Dermis microvascular lymphatic vessel endothelial cell (primary cell): ENCODE measurements at regions not wholly inside any gene's neighbourhood (a gene's known extent, or its start where the extent isn't known, plus 50 kb on each side); places are given as distances from the start of the nearest gene placed in this dataset.
"Not testable (repeated sequence)": the region's sequence is repeated elsewhere in the genome, so short reads cannot be mapped to it uniquely, and the experiment has no call there.

Experiments used
- DNase-seq, 2 donors: peaks; one replicate each; pipeline versions ENCODE4 v3.0.0 to v3.0.0-alpha.2; 2010; ENCODE audit warnings: low read depth in 2 of 2

- no peak for DNase-seq
Measured at GRCh38 chr3:5741017-5741416, 553.5 kb downstream of the EDEM1 start.

- DNase-seq: no peak
Measured at GRCh38 chr3:5750091-5750490, 562.6 kb downstream of the EDEM1 start.

DNA sequence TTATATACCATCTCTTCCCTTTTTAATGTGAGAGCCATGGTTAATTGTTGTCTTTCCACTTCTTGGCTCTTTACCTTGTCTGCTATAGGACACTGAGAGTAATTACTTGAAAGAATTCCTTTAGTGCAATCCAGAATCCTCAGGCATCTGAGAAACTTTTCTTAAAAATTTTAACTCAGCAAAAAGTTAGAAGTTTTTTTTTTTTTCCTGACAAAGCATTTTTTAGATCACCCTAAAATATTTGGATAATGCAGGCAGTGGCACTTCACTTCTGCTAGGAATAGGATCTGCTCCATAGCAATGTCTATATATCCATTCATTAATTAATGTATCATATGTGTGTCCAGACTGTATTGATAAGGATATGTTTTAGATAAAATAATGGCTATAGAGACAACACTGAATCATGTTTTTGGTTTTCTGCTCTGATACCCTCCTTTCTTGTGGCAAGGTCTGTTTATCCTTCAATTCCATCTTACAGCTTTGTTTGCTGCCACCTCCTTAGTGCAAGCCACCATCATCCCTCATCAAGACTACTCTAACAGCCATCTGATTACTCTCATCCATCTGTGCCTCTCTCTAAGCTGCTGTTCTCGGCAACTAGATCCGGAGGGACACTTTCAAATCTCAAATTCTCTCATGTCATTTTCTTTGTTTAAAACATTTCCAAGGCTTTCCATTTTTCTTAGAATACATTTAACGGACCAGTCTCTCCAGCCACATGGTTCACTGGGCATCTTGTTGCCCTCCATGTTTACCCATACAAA, 563.5 kb downstream of the EDEM1 start:
- no peak for DNase-seq

DNA sequence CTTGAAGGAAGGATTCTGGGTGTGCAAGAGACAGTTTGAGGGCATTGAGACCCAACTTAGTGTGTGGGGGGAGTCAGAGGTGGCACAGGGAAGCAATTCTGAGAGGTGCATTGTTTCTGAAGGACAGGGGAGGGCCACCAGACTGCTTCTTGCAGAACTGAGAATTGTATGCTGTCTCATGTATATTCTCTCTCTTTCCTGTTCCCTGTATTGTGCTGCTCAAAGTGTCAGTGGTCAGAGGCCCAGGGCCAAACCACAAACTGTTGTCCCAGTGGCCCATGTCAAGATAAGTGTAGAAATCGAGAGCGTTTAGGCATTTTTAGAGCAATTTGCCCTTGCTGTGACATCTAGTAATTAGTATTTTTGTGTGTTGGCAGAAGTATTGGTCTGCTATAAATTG, 567.1 kb downstream of the EDEM1 start:
- no peak for DNase-seq

DNA sequence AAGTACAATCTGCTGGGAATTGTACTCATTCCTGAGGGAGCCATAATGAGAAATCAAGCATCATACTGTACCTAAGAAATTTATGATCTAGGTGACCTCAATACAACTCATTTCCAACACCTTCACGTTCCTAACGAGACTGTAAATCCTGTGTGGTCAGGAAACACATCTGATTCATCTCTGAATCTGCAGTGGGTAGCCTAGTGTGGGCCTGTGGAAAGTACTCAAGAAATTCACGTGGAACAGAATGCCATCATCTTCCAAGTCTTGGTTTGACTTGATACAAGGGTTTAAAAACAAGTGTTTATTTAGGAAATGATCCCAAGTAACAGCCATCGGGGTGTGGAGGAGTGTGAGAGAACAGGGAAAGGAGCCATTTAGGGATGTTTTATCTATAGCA, 568.9 kb downstream of the EDEM1 start:
- no peak for DNase-seq

- DNase-seq: no peak
Measured at GRCh38 chr3:5757213-5757804, 569.8 kb downstream of the EDEM1 start.

GRCh38 chr3:5758699-5759098, 571.2 kb downstream of the EDEM1 start:
- DNase-seq: no peak

- no peak for DNase-seq
Measured at GRCh38 chr3:5762506-5762905, 575.0 kb downstream of the EDEM1 start.

- no peak for DNase-seq
Measured at GRCh38 chr3:5766848-5767247, 579.3 kb downstream of the EDEM1 start.

GRCh38 chr3:5767304-5767703, 579.8 kb downstream of the EDEM1 start:
- DNase-seq: no peak

GRCh38 chr3:5768281-5768945, 580.9 kb downstream of the EDEM1 start:
- DNase-seq: no peak

DNA sequence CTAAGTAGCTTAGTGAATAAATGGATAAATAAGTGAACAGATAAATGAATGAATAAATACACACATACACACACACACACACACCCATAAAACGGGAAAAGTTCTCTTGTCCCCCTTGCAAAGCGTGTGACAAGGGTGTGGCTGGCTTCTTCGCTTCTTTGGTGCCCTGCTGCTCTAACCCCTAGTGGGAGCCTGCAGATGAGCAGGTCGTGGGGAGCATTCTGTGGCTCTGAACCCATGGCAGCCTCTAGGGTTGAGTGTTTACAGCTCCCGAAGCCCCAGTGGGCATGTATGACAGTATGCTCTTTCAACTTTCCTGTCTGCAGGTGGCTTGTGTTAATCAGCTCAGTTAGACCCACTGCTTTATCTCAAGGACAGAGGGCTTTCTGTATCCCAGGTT, 582.3 kb downstream of the EDEM1 start:
- no peak for DNase-seq

GRCh38 chr3:5774337-5774736, 586.8 kb downstream of the EDEM1 start:
- no peak for DNase-seq

DNA sequence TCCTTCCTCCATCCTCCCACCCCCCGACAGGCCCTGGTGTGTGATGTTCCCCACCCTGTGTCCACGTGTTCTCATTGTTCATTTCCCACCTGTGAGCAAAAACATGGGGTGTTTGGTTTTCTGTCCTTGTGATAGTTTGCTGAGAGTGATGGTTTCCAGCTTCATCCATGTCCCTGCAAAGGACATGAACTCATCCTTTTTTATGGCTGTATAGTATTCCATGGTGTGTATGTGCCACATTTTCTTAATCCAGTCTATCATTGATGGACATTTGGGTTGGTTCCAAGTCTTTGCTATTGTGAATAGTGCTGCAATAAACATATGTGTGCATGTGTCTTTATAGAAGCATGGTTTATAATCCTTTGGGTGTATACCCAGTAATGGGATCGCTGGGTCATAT, 587.6 kb downstream of the EDEM1 start:
- not testable (repeated sequence) for DNase-seq

DNA sequence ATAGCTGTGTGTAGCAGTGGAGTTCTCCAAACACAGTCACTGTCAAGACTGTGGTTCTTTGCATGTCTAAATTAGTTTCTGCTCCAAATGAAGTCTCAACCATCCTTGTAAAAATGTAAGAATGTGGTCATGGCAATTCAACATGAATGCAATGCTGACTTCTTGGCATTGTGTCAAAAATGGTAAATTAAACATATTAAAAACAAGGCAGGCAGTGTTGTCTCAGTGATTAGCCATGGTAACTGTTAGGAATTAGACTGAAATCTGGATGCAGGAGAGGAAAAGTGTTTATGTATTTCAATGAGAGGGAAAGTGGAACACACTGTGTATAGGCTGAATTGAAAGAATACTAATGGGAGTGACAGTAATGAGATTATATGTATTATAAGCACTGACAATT, 597.2 kb downstream of the EDEM1 start:
- no peak for DNase-seq

DNA sequence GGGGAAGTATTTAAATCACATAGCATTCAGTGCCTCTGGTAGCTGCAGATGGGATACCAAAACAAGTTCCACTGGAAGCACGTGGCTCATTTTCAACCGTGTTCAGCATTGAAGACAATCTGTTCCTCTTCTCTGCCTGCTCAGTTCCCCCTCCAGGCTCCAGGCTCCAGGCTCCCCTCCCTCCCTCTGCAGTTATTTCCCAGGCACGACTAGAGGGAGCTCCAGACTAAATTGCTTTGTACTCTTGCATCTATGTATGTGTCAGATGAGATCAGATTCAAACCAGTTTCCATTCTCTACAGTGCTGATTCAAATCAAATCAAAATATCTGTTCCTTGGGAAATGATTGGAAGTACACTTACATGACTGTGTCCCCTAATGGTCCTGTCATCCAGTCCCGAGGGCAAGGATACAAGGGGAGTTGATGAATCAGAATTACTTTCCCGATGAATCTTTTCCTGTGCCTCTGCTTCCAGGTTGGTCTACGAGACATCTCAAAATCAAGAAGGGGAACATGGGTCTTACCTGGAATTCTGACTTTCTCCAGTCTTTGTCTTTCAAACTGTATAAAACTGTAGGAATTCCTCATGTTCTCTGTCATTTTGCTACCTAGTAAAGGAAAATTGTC, 600.5 kb downstream of the EDEM1 start:
- DNase-seq: no peak

DNA sequence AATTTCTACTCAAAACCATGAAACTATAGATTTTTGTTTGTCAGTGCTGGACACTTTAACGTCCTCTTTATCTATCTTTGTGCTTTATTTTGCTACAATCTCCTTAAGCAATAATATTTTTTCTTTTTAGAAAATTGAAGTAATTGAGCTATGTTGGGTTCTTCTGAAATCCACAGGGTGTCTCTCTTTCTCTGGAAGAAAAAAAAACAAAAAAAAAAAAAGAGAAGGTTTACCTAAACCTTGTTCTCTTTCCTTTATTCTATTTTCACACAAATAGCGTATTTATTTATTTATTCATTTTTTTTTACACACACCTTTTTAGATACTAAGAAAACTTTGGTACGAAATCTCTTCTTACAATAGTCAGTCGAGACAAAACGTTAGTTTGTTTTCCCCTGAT, 601.0 kb downstream of the EDEM1 start:
- DNase-seq: no peak

DNA sequence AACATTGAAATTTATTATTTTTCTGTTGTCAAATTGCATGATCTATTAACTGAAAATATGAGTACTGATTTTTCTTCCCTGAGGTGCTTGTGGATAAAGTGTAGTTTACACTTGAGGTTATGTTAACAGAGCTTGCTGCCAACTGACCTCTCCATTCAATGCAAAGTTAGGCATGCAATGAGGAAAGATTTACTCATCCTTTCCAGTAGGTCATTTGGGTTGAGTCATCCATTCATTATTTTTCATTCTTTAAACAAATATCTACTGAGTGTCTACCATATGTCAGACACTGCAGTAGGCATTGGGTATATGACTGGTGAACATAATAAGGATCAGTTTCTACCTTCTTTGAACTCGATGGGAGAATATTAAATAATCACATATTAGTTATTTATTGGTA, 604.1 kb downstream of the EDEM1 start:
- no peak for DNase-seq

DNA sequence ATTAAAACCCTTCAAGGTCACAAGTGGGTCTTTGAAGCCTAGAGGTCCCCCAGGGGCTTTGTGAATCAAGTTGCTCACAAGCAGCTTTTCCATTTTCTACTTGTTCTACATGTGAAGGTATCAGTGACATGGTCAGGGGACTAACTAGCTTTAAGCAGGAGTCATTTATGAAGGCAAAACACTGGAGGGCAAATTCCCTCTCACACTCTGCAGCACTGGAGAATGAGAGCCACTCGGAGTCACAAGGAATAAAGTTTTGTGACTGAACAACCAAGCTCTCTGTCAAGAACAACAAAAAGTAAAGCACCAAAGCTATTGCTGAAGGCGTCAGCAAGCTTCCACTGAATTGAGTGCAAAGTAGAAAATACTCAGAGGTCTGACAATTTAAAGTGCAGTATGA, 609.0 kb downstream of the EDEM1 start:
- DNase-seq: no peak

DNA sequence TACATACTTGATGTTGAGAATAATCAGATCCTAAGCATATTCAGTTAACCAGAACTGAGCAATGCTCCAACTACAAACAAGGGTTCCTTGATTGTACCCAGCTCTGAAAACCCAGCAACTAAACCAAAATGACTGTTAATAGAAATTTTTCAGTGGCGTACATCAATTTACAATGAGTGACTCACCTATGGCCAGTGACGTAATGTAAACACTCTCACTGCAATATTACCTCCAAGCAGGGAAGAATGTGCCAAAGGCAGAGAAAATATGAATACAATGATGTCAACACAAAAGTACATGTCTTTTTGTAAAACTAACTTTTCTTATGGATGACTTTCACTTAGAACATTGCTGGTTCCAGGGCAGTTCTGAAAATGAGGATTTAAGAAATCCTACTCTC, 611.3 kb downstream of the EDEM1 start:
- no peak for DNase-seq

DNA sequence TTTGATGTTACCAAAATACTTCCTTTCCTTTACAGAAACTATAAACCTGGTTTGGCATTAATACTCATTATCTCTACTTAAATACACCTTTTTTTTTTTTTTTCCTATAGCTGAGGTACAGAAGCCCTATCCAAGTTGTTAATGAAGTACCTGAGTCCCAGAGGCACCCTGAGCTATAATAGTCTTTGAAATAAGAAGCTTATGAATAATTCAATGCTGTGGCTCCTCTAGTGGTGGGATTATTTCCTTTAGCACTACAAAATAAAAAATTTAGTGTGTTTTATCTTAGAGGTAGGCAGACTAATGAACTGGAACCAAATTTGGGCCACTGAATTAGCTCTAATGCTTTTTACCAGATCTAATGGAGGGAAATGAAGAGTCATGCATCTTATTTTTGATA, 611.9 kb downstream of the EDEM1 start:
- DNase-seq: no peak

- DNase-seq: no peak
Measured at GRCh38 chr3:5800965-5801364, 613.5 kb downstream of the EDEM1 start.

GRCh38 chr3:5806192-5806591, 618.7 kb downstream of the EDEM1 start:
- no peak for DNase-seq
